Natural killer cell (primary cell): ENCODE measurements at regions not wholly inside any gene's neighbourhood (a gene's known extent, or its start where the extent isn't known, plus 50 kb on each side); places are given as distances from the start of the nearest gene placed in this dataset.

Experiments used
- ATAC-seq, 3 donors: fragments of 150-1000 bp in 2 of 3; fragments of 200-7000 bp in 1 of 3; cut with Tn5 transposase; 1 replicate in 1 of 3; 2 replicates in 2 of 3; pipeline ENCODE4 v1.10.0; 2021; ENCODE audit warnings: mild to moderate bottlenecking in 2 of 3, moderate library complexity in 2 of 3
- DNase-seq, 2 donors: peaks; one replicate each; pipeline versions ENCODE4 v3.0.0 to v3.0.0-alpha.2; 2013 to 2021; ENCODE audit warnings: mixed read lengths in 1 of 2
- H3K27ac ChIP-seq: one replicate; pipeline ENCODE4 v1.5.1; 2013; ENCODE audit warnings: mild to moderate bottlenecking, low read length
- H3K27me3 ChIP-seq: one replicate; pipeline ENCODE4 v1.6.1; 2013; ENCODE audit warnings: low read length; ENCODE audit not compliant: control insufficient read depth, insufficient read depth
- H3K36me3 ChIP-seq: one replicate; pipeline ENCODE4 v1.6.1; 2013; ENCODE audit warnings: low read length; ENCODE audit not compliant: control insufficient read depth, insufficient read depth
- H3K4me1 ChIP-seq: one replicate; pipeline ENCODE4 v1.6.1; 2013; ENCODE audit warnings: low read length; ENCODE audit not compliant: control insufficient read depth, insufficient read depth
- H3K4me3 ChIP-seq: one replicate; pipeline ENCODE4 v1.5.1; 2013; ENCODE audit warnings: low read length
- H3K9me3 ChIP-seq: one replicate; pipeline ENCODE4 v1.6.1; 2013; ENCODE audit warnings: low read length; ENCODE audit not compliant: control insufficient read depth, insufficient read depth
- H3K27ac Mint-ChIP-seq, 2 donors: one replicate each; pipeline ENCODE4 v1.8.0; 2022; ENCODE audit warnings: mild to moderate bottlenecking in 2 of 2, mixed read lengths in 2 of 2, moderate library complexity in 1 of 2
- H3K27me3 Mint-ChIP-seq, 2 donors: one replicate each; pipeline ENCODE4 v1.8.0; 2022; ENCODE audit warnings: low read depth in 2 of 2, mixed read lengths in 2 of 2
- H3K36me3 Mint-ChIP-seq: one replicate; pipeline ENCODE4 v1.8.0; 2022; ENCODE audit warnings: mixed read lengths
- H3K4me1 Mint-ChIP-seq, 2 donors: one replicate each; pipeline ENCODE4 v1.8.0; 2022; ENCODE audit warnings: mixed read lengths in 2 of 2
- H3K4me3 Mint-ChIP-seq: one replicate; pipeline ENCODE4 v1.8.0; 2022; ENCODE audit warnings: mild to moderate bottlenecking, moderate library complexity, mixed read lengths
- H3K9me3 Mint-ChIP-seq, 2 donors: one replicate each; pipeline ENCODE4 v1.8.0; 2022; ENCODE audit warnings: mixed read lengths in 2 of 2
- CTCF ChIP-seq: fragments of 200-600 bp; IDR thresholded peaks from one replicate; pipeline ENCODE4 v1.8.0; 2022; ENCODE audit warnings: antibody characterized with exemption
- WGBS: methylation state at CpG from one replicate; pipeline ENCODE4 v1.1.7; 2013; ENCODE audit warnings: missing lambda C conversion rate; ENCODE audit not compliant: insufficient coverage; 5-methylcytosine and 5-hydroxymethylcytosine counted together
- intact Hi-C: fragments of 100-400 bp; cut with micrococcal nuclease; formaldehyde crosslinking; loops from one replicate; pipeline ENCODE4 v1.14.2; 2022

- no peak for ATAC-seq
- Histone ChIP-seq H3K27ac (no peak overlapping the region), H3K4me3 (no peak overlapping the region), H3K4me1 (no peaks in the 10 kb centered on the region), H3K27me3 (no peaks in the 10 kb centered on the region), H3K36me3 (no peaks in the 10 kb centered on the region), H3K9me3 (no peaks in the 10 kb centered on the region)
- no peak for DNase-seq
- no peak overlapping the region for H3K27ac Mint-ChIP-seq
- H3K36me3 Mint-ChIP-seq = no peaks in the 10 kb centered on the region
- no peaks in the 10 kb centered on the region for H3K9me3 Mint-ChIP-seq
- no peaks in the 10 kb centered on the region for H3K4me1 Mint-ChIP-seq
- TF ChIP-seq CTCF = no peak
- no peak overlapping the region for H3K4me3 Mint-ChIP-seq
- intact Hi-C loops = no loop called here
- 68% methylated on average over 11 of the region's 12 CpGs for WGBS
- peaks cover 14 to 26% of the 10 kb centered on the region in 2 donors for H3K27me3 Mint-ChIP-seq
Observed at GRCh38 chr1:34412598-34413370, 236.1 kb downstream of the C1orf94 start.

- Mint-ChIP-seq H3K4me3 (no peak overlapping the region), H3K27ac (no peak overlapping the region), H3K36me3 (no peaks in the 10 kb centered on the region), H3K9me3 (no peaks in the 10 kb centered on the region), H3K4me1 (no peaks in the 10 kb centered on the region), H3K27me3 (peaks cover 10 to 18% of the 10 kb centered on the region in 2 donors)
- TF ChIP-seq CTCF = no peak
- Histone ChIP-seq H3K4me3 (no peak overlapping the region), H3K9me3 (no peaks in the 10 kb centered on the region), H3K27ac (no peak overlapping the region), H3K36me3 (no peaks in the 10 kb centered on the region), H3K27me3 (no peaks in the 10 kb centered on the region), H3K4me1 (no peaks in the 10 kb centered on the region)
- DNase-seq (no peak), ATAC-seq (no peak)
- intact Hi-C loops = no loop called here
- 81% methylated on average over 6 of the region's 6 CpGs for WGBS
Observed at GRCh38 chr1:34415140-34415539, 238.4 kb downstream of the C1orf94 start.

GRCh38 chr1:34418166-34418565 lies 241.5 kb downstream of the C1orf94 start:
- WGBS = 82% methylated on average over 3 of the region's 3 CpGs
- Mint-ChIP-seq H3K36me3 (no peaks in the 10 kb centered on the region), H3K27ac (no peak overlapping the region), H3K9me3 (no peaks in the 10 kb centered on the region), H3K27me3 (peaks cover 10 to 11% of the 10 kb centered on the region in 2 donors), H3K4me3 (no peak overlapping the region), H3K4me1 (no peaks in the 10 kb centered on the region)
- intact Hi-C loops = no loop called here
- Histone ChIP-seq H3K27ac (no peak overlapping the region), H3K4me3 (no peak overlapping the region), H3K27me3 (no peaks in the 10 kb centered on the region), H3K36me3 (no peaks in the 10 kb centered on the region), H3K4me1 (no peaks in the 10 kb centered on the region), H3K9me3 (no peaks in the 10 kb centered on the region)
- DNase-seq = no peak
- no peak for ATAC-seq
- TF ChIP-seq CTCF = no peak

- H3K27ac ChIP-seq = no peak overlapping the region
- no peaks in the 10 kb centered on the region for H3K4me1 Mint-ChIP-seq
- H3K27ac Mint-ChIP-seq = no peak overlapping the region
- 66% methylated on average over 5 of the region's 5 CpGs for WGBS
- H3K9me3 ChIP-seq = no peaks in the 10 kb centered on the region
- ATAC-seq = no peak
- H3K36me3 ChIP-seq = no peaks in the 10 kb centered on the region
- H3K4me1 ChIP-seq = no peaks in the 10 kb centered on the region
- intact Hi-C loops = no loop called here
- TF ChIP-seq CTCF = no peak
- peaks cover 10 to 11% of the 10 kb centered on the region in 2 donors for H3K27me3 Mint-ChIP-seq
- H3K4me3 ChIP-seq = no peak overlapping the region
- no peaks in the 10 kb centered on the region for H3K36me3 Mint-ChIP-seq
- H3K4me3 Mint-ChIP-seq = no peak overlapping the region
- DNase-seq = no peak
- no peaks in the 10 kb centered on the region for H3K9me3 Mint-ChIP-seq
- H3K27me3 ChIP-seq = no peaks in the 10 kb centered on the region
Observed at GRCh38 chr1:34419663-34420136, 243.0 kb downstream of the C1orf94 start.
